ENCODE measurements at regions not wholly inside any gene's neighbourhood (a gene's known extent, or its start where the extent isn't known, plus 50 kb on each side); places are given as distances from the start of the nearest gene placed in this dataset.
"Not testable (repeated sequence)": the region's sequence is repeated elsewhere in the genome, so short reads cannot be mapped to it uniquely, and the experiment has no call there.

- ATAC-seq (peak; percentile 30 to 53), DNase-seq (no peak)
- intact Hi-C loops (cut with DNase I): no loop called here
Observed at GRCh38 chr5:176132471-176133288, 105.5 kb upstream of the SIMC1 start.

GRCh38 chr5:176133289-176133870 is 104.8 kb upstream of the SIMC1 start:
- intact Hi-C loops (cut with DNase I): no loop called here
- peak in 1 of 2 donors; percentile 58 for ATAC-seq
- DNase-seq: no peak

- ATAC-seq (no peak), DNase-seq (no peak)
- intact Hi-C loops (cut with DNase I): no loop called here
Observed at GRCh38 chr5:176133877-176134276, 104.3 kb upstream of the SIMC1 start.

GRCh38 chr5:176134529-176135223 is 103.5 kb upstream of the SIMC1 start:
- ATAC-seq: no peak
- DNase-seq: no peak
- intact Hi-C loops (cut with DNase I): no loop called here

- ATAC-seq; DNase-seq; intact Hi-C loops (cut with DNase I): not testable (repeated sequence)
Observed at GRCh38 chr5:176140138-176140537, 98.1 kb upstream of the SIMC1 start.

- ATAC-seq: peak in 1 of 2 donors; percentile 59
- intact Hi-C loops (cut with DNase I): no loop called here
- no peak for DNase-seq
Observed at GRCh38 chr5:176144508-176144907, 93.7 kb upstream of the SIMC1 start.

GRCh38 chr5:176149948-176150347 is 88.3 kb upstream of the SIMC1 start:
- DNase-seq; ATAC-seq; intact Hi-C loops (cut with DNase I): not testable (repeated sequence)

- no peak for DNase-seq
- intact Hi-C loops (cut with DNase I): no loop called here
- no peak for ATAC-seq
Observed at GRCh38 chr5:176151281-176151680, 86.9 kb upstream of the SIMC1 start.

- intact Hi-C loops (cut with DNase I): no loop called here
- DNase-seq: no peak
- ATAC-seq: no peak
Observed at GRCh38 chr5:176152191-176152929, 85.9 kb upstream of the SIMC1 start.

- DNase-seq: no peak
- intact Hi-C loops (cut with DNase I): no loop called here
- no peak for ATAC-seq
Observed at GRCh38 chr5:176152930-176153311, 85.3 kb upstream of the SIMC1 start.

GRCh38 chr5:176153741-176154140 is 84.5 kb upstream of the SIMC1 start:
- intact Hi-C loops (cut with DNase I): no loop called here
- ATAC-seq: peak in 1 of 2 donors; percentile 29

GRCh38 chr5:176154821-176155220 is 83.4 kb upstream of the SIMC1 start:
- no peak for ATAC-seq
- intact Hi-C loops (cut with DNase I): no loop called here
- DNase-seq: no peak

More at GRCh38 chr5:176153741-176154140, 84.5 kb upstream of the SIMC1 start:
- DNase-seq: no peak

- DNase-seq (no peak), ATAC-seq (no peak)
- intact Hi-C loops (cut with DNase I): no loop called here
Observed at GRCh38 chr5:176155922-176156359, 82.3 kb upstream of the SIMC1 start.

- DNase-seq (no peak), ATAC-seq (peak in 1 of 2 donors; percentile 53)
- intact Hi-C loops (cut with DNase I): no loop called here
Observed at GRCh38 chr5:176157656-176158055, 80.6 kb upstream of the SIMC1 start.

GRCh38 chr5:176161431-176161830 is 76.8 kb upstream of the SIMC1 start:
- ATAC-seq (no peak), DNase-seq (no peak)
- intact Hi-C loops (cut with DNase I): no loop called here

- DNase-seq: no peak
- intact Hi-C loops (cut with DNase I): no loop called here
- ATAC-seq: peak in 1 of 2 donors; percentile 19
Observed at GRCh38 chr5:176162198-176162597, 76.0 kb upstream of the SIMC1 start.

- ATAC-seq (no peak), DNase-seq (no peak)
- intact Hi-C loops (cut with DNase I): no loop called here
Observed at GRCh38 chr5:176162888-176163287, 75.3 kb upstream of the SIMC1 start.

- no peak for DNase-seq
- ATAC-seq: no peak
- intact Hi-C loops (cut with DNase I): no loop called here
Observed at GRCh38 chr5:176166427-176166826, 71.8 kb upstream of the SIMC1 start.

- DNase-seq (no peak), ATAC-seq (no peak)
- intact Hi-C loops (cut with DNase I): no loop called here
Observed at GRCh38 chr5:176167800-176168199, 70.4 kb upstream of the SIMC1 start.
